ENCODE measurements at regions not wholly inside any gene's neighbourhood (a gene's known extent, or its start where the extent isn't known, plus 50 kb on each side); places are given as distances from the start of the nearest gene placed in this dataset.

DNA sequence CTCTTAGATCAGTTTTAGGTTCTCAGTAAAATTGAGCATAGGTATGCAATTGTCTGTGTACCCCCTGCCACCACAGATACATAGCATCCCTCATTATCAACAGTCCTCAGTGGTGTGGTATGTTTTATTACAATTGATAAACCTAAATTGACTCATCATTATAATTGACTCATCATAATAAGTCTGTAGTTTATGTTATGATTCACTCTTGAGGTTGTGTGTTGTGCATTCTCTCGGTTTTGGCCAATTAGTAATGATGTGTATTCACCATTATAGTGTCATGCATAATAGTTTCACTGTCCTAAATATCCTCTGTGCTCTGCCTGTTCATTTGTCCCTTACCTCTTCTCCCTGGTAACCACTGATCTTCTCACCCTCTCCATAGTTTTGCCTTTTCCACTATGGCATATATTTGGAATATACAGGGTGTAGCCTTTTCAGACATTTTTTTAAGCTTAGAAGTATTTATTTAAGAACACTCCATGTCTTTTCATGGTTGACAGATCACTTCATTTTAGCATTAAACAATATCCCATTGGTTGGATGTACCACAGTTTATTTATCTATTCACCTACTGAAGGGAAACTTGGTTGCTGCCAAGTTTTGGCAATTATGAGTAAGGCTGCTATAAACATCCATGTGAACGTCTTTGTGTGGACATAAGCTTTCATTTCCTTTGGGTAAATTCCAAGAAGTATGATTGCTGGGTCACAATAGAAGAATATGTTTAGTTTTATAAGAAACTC, 1620.6 kb upstream of the MIR17HG start:
- peak; percentile 79 for DNase-seq (ENCODE audit: low read depth)

DNA sequence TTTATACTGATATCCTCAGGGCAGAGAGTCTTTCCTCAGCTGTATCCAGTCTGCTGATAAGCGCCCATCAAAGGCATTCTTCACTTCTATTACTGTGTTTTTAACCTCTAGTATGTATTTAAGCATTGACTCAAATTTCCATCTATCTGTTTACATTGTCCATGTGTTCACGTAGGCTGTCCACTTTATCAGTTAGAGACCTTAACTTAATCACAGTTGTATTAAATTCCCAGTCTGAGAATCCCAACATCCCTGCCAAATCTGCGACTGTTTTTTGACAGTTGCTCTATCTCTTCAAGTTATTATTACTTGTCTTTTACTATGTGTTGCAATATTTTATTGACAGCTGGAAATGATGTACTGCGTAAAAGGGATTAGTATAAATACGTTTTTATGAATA, 1613.7 kb upstream of the MIR17HG start:
- no peak for DNase-seq (ENCODE audit: low read depth)

- DNase-seq (ENCODE audit: low read depth) = no peak
These were observed 1610.4 kb upstream of the MIR17HG start for GRCh38 chr13:89737051-89737450.

DNA sequence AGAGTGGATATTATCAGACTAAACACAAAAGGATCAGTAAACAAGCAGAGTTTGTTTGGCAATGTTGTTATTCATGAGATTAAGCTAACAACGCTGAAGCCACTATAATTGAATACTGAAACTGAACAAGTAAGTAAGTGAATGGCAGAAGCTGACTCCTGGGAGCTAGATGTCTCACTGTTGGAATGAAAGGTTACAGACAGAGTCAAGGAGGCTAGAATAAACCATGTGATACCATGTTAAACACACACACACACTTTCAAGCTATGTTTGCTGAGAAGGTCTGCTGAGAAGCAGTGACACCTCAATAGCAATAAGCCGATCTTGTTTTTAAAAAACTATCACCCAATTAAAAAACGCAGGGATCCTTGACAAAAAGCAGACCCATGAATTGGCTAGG, 1609.4 kb upstream of the MIR17HG start:
- DNase-seq (ENCODE audit: low read depth) = no peak

GRCh38 chr13:89740994-89741685, 1606.3 kb upstream of the MIR17HG start:
- DNase-seq (ENCODE audit: low read depth) = peak; percentile 4

GRCh38 chr13:89746554-89746953, 1600.9 kb upstream of the MIR17HG start:
- peak; percentile 11 for DNase-seq (ENCODE audit: low read depth)

DNA sequence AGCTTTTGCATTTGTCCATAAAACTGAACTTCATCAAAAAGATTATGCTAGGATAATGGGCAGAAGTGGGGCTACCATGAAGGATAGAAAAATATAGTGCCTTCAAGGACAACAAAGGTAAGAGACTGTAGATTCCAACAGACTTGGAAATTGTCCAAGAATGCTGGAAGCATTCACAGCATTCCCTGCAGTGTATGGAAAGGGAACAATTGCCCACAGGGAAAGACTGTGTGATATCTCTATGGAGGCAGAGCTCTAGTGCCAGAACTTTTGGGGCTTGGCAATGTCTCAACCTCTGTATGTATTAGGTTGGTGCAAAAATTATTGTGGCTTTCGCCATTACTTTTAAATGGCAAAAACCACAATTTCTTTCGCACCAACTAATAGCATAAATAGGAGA, 1598.8 kb upstream of the MIR17HG start:
- peak; percentile 7 for DNase-seq (ENCODE audit: low read depth)

- DNase-seq (ENCODE audit: low read depth) = no peak
These were observed 1597.6 kb upstream of the MIR17HG start for GRCh38 chr13:89749888-89750287.

DNA sequence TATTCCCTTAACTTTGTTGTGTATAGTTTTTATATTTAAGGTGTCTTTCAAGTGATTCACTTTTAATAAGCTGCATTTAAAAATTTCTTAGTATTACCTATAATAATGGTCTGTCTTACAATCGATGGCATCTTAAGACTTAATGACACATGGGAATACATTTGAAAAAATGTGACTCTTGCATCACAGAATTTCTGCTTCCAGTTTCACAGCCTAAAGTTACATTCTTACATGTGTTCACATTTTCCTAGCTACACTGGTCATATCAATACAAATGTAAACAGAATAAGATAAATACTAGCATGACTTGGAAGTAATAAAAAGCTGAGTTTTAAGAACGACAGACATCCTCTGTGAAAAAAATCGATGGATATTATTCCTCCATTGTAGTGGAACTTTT, 1597.1 kb upstream of the MIR17HG start:
- DNase-seq (ENCODE audit: low read depth) = peak; percentile 5

GRCh38 chr13:89751432-89751930, 1596.0 kb upstream of the MIR17HG start:
- DNase-seq (ENCODE audit: low read depth) = no peak

- DNase-seq (ENCODE audit: low read depth) = no peak
These were observed 1595.1 kb upstream of the MIR17HG start for GRCh38 chr13:89752394-89752793.

DNA sequence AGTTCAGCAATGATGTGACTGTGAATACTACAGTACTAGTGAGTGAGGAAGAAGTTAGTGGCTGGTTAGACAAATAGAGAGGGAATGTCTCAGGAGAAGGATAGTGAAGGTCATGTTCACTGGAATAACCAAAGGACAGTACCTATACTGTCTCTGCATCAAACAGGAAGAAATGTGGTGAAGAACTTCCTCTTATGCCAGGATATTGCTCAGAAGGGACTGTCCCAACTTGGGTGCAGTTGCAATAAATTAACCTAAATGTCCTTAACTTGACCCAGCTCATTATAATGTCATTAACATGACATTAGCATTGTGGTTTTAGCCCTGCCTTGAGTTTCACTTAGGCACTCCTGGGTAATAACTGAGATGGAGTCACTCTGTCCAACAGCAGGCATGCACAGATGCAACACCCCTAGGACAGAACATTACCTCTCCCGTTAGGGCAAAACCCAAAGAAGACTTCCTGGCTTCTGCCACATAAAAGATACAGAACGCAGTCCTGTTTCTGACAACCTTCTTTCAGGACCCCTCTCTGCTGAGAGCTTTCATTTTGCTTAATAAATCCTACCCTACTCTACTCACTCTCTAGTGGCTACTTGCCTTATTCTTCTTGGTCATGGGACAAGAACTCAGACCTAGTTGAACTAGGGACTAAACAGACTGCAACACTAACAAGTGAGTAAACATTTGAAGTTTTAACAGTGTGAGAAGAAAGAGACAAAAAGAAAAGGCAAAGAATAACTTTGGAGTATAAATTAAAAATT, 1591.6 kb upstream of the MIR17HG start:
- no peak for DNase-seq (ENCODE audit: low read depth)

DNA sequence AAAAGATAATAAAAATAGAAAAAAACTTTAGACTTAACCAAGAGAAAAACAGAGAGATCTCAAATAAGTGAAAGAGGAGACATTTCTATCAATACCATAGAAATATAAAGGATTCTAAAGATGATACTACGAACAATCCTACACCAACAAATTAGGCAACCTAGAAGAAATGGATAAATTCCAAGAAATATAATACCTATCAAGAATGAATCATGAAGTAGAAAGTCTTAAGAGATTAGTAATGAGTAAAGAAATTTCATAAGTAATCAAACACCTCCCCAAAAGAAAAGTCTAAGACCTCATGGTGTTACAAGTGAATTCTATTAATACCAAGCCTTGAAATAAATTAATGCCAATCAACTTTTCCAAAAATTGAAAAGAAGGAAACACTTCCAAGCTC, 1584.5 kb upstream of the MIR17HG start:
- DNase-seq (ENCODE audit: low read depth) = peak; percentile 8

- DNase-seq (ENCODE audit: low read depth) = no peak
These were observed 1564.2 kb upstream of the MIR17HG start for GRCh38 chr13:89783221-89783755.

DNA sequence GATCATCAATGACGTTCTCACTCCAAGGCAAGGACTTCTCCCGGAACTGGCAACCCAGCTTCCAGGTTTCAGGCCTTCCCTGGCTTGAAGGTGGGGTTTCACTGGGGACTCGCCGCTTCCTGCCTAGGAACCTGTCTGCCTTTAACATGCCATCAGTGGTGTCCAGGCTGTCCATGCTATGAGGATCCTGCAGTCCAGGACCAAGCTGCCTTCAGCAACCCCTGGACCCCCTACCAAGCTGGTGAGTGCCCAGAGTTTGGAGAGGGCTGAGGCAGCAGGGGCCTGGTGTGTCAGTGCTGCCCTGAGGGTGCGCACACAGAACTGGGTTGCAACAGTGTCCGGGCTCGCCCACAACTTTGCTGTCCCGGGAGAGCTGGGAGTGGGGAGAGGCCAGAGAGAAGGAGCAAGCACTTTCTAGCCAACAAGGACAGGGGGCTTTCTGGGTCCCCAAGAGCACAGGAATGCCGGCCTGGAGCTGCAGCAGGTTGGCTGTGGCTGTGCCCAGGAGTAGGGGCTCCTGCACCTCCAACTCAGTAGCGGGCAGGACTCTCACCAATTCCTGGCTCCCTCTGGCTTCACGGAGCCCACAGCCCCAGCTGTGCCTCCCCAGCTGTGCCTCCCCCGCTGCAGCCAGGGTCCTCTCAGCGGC, 1563.2 kb upstream of the MIR17HG start:
- DNase-seq (ENCODE audit: low read depth) = no peak

DNA sequence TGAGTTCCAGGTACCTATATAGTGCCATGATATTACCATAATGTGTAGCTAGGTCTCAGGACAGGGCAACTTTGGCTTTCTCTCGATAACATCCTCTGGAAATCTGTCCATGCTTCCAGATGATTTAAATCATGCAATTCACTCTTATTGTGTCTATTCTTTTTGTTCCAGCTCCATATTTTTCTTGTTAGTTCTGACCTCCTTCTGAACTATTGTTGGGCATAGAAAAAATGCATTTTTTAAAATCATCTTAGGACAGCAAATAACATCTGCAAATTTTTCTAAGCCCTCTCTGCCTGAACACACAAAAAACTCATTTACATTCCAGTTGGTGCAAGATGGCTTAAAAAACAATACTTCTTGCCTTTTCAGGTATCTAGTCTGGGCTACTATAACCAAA, 1561.0 kb upstream of the MIR17HG start:
- DNase-seq (ENCODE audit: low read depth) = no peak

DNA sequence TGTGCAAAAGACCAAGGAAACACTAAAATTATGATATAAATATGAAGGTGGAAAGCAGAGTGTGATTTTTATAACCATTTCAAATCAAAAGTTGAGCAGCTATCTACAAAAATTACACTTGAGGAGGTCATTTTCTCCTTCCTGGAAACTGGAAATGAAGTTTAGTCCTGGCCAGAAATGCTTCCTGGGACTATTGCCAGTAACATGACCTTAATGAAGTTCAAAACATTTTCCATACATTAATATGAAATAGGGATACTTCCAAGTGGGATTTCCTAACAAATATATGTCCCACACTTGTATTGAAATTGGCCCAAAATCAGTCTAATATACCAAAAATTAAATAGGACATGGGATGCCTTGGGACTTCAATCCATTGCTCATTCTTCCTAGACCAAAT, 1556.8 kb upstream of the MIR17HG start:
- no peak for DNase-seq (ENCODE audit: low read depth)

DNA sequence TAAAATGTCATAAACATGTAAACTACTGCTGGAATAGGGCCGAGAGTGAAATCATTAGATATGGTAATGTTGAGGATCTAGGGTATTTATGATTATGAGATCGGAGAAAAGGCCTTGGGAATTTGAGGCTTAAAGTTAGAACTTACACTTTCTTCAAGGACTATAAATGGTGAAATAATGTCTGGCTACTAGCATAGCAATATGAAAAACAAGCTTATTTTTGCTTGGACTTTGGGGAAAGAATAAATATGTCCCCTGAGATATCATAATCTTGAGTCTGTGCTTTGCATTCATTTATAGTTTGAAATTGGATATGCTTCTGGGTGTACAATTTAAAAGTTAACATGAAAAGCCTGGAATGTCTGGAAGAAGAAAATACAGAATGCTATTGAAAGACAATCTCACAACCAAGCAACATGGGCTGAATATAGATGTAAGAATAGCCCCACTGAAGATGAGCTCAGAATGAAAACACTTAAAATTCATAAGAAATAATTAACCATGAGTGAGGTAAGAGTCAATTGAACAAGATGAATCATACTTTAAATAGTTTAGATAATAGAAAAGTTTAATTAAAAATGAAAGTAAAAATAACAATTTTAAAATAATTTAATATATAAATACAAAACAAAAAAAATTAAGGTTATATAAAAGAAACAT, 1555.4 kb upstream of the MIR17HG start:
- no peak for DNase-seq (ENCODE audit: low read depth)

- DNase-seq (ENCODE audit: low read depth) = no peak
These were observed 1551.3 kb upstream of the MIR17HG start for GRCh38 chr13:89796196-89796595.

GRCh38 chr13:89803839-89804238, 1543.6 kb upstream of the MIR17HG start:
- DNase-seq (ENCODE audit: low read depth) = no peak

- DNase-seq (ENCODE audit: low read depth) = no peak
These were observed 1540.9 kb upstream of the MIR17HG start for GRCh38 chr13:89806594-89806993.

Measured in amniotic epithelial cell (primary cell).